ENCODE measurements at regions not wholly inside any gene's neighbourhood (a gene's known extent, or its start where the extent isn't known, plus 50 kb on each side); places are given as distances from the start of the nearest gene placed in this dataset.

GRCh38 chr1:81635816-81636215, 164.9 kb upstream of the ADGRL2 start:
- no peaks in the 10 kb centered on the region for H3K9me3 ChIP-seq (ENCODE audit: control insufficient read depth in 4 of 4, insufficient read depth in 3 of 4, low read length in 3 of 4)
- peaks cover 0 to 7% (median 0%) of the 10 kb centered on the region in 5 donors for H3K4me1 ChIP-seq (ENCODE audit: control insufficient read depth in 5 of 5, insufficient read depth in 5 of 5, low read length in 5 of 5)
- no peak overlapping the region for H3K4me3 ChIP-seq
- H3K27ac ChIP-seq (ENCODE audit: low read depth in 1 of 2, low read length in 1 of 2) = no peak overlapping the region
- peak in 1 of 3 donors; percentile 16 for DNase-seq
- H3K36me3 ChIP-seq (ENCODE audit: control insufficient read depth in 4 of 4, insufficient read depth in 4 of 4, low read length in 4 of 4) = no peaks in the 10 kb centered on the region
- TF ChIP-seq CTCF (IDR thresholded peaks at IDR 0.05; ENCODE audit: control extremely low read depth, extremely low read depth) = no peak
- ATAC-seq (ENCODE audit: insufficient read depth, low FRiP score) = no peak
- WGBS, 2 donors = 84 to 89% methylated on average over 2 of the region's 2 CpGs
- H3K9ac ChIP-seq (ENCODE audit: insufficient read depth in 1 of 2, low read length in 2 of 2) = no peak overlapping the region
- no peaks in the 10 kb centered on the region for H3K27me3 ChIP-seq (ENCODE audit: control insufficient read depth in 3 of 3, insufficient read depth in 3 of 3, low read length in 2 of 3)

- TF ChIP-seq CTCF (IDR thresholded peaks at IDR 0.05; ENCODE audit: control extremely low read depth, extremely low read depth) = no peak
- Histone ChIP-seq H3K4me1 (ENCODE audit: control insufficient read depth in 5 of 5, insufficient read depth in 5 of 5, low read length in 5 of 5) (peaks cover 0 to 7% (median 0%) of the 10 kb centered on the region in 5 donors), H3K9me3 (ENCODE audit: control insufficient read depth in 4 of 4, insufficient read depth in 3 of 4, low read length in 3 of 4) (no peaks in the 10 kb centered on the region), H3K27ac (ENCODE audit: low read depth in 1 of 2, low read length in 1 of 2) (no peak overlapping the region), H3K36me3 (ENCODE audit: control insufficient read depth in 4 of 4, insufficient read depth in 4 of 4, low read length in 4 of 4) (no peaks in the 10 kb centered on the region), H3K4me3 (no peak overlapping the region), H3K9ac (ENCODE audit: insufficient read depth in 1 of 2, low read length in 2 of 2) (no peak overlapping the region), H3K27me3 (ENCODE audit: control insufficient read depth in 3 of 3, insufficient read depth in 3 of 3, low read length in 2 of 3) (no peaks in the 10 kb centered on the region)
- ATAC-seq (ENCODE audit: insufficient read depth, low FRiP score) = no peak
- 87 to 96% methylated on average over 6 of the region's 6 CpGs for WGBS, 2 donors
- DNase-seq = no peak
Measured at GRCh38 chr1:81634294-81634693, 166.4 kb upstream of the ADGRL2 start.

- no peak for TF ChIP-seq CTCF (IDR thresholded peaks at IDR 0.05; ENCODE audit: control extremely low read depth, extremely low read depth)
- 56 to 76% methylated on average over 3 of the region's 3 CpGs for WGBS, 2 donors
- Histone ChIP-seq H3K4me1 (ENCODE audit: control insufficient read depth in 5 of 5, insufficient read depth in 5 of 5, low read length in 5 of 5) (no peaks in the 10 kb centered on the region), H3K9ac (ENCODE audit: insufficient read depth in 1 of 2, low read length in 2 of 2) (no peak overlapping the region), H3K9me3 (ENCODE audit: control insufficient read depth in 4 of 4, insufficient read depth in 3 of 4, low read length in 3 of 4) (peaks cover 0 to 4% (median 0%) of the 10 kb centered on the region in 4 donors), H3K4me3 (no peak overlapping the region), H3K36me3 (ENCODE audit: control insufficient read depth in 4 of 4, insufficient read depth in 4 of 4, low read length in 4 of 4) (no peaks in the 10 kb centered on the region), H3K27me3 (ENCODE audit: control insufficient read depth in 3 of 3, insufficient read depth in 3 of 3, low read length in 2 of 3) (no peaks in the 10 kb centered on the region), H3K27ac (ENCODE audit: low read depth in 1 of 2, low read length in 1 of 2) (no peak overlapping the region)
- no peak for ATAC-seq (ENCODE audit: insufficient read depth, low FRiP score)
- no peak for DNase-seq
Measured at GRCh38 chr1:81619156-81619555, 181.6 kb upstream of the ADGRL2 start.

GRCh38 chr1:81618376-81618775, 182.4 kb upstream of the ADGRL2 start:
- no peak for ATAC-seq (ENCODE audit: insufficient read depth, low FRiP score)

More at GRCh38 chr1:81618376-81618775, 182.4 kb upstream of the ADGRL2 start:
- no peak overlapping the region for H3K27ac ChIP-seq (ENCODE audit: low read depth in 1 of 2, low read length in 1 of 2)
- H3K27me3 ChIP-seq (ENCODE audit: control insufficient read depth in 3 of 3, insufficient read depth in 3 of 3, low read length in 2 of 3) = no peaks in the 10 kb centered on the region
- peaks cover 0 to 4% (median 0%) of the 10 kb centered on the region in 4 donors for H3K9me3 ChIP-seq (ENCODE audit: control insufficient read depth in 4 of 4, insufficient read depth in 3 of 4, low read length in 3 of 4)
- no peak overlapping the region for H3K4me3 ChIP-seq
- H3K36me3 ChIP-seq (ENCODE audit: control insufficient read depth in 4 of 4, insufficient read depth in 4 of 4, low read length in 4 of 4) = no peaks in the 10 kb centered on the region
- no peak for TF ChIP-seq CTCF (IDR thresholded peaks at IDR 0.05; ENCODE audit: control extremely low read depth, extremely low read depth)
- H3K9ac ChIP-seq (ENCODE audit: insufficient read depth in 1 of 2, low read length in 2 of 2) = no peak overlapping the region
- DNase-seq = no peak
- no peaks in the 10 kb centered on the region for H3K4me1 ChIP-seq (ENCODE audit: control insufficient read depth in 5 of 5, insufficient read depth in 5 of 5, low read length in 5 of 5)

All from lung (tissue), 11 donors.